GM12891 (cell line): ENCODE measurements at regions not wholly inside any gene's neighbourhood (a gene's known extent, or its start where the extent isn't known, plus 50 kb on each side); places are given as distances from the start of the nearest gene placed in this dataset.

ENCODE experiments used
- POLR2A ChIP-seq: IDR thresholded peaks from 2 replicates; pipeline ENCODE4 v1.6.1; 2011; ENCODE audit warnings: low read depth, low read length, control low read depth
- POLR2AphosphoS5 ChIP-seq: IDR thresholded peaks from 2 replicates; pipeline ENCODE4 v1.6.1; 2011; ENCODE audit warnings: low read depth, low read length, control low read depth

- TF ChIP-seq POLR2A: no peak
- no peak for TF ChIP-seq POLR2AphosphoS5
Observed at GRCh38 chr1:221431961-221432360, 309.9 kb downstream of the DUSP10 start.
